ENCODE measurements at regions not wholly inside any gene's neighbourhood (a gene's known extent, or its start where the extent isn't known, plus 50 kb on each side); places are given as distances from the start of the nearest gene placed in this dataset.

DNA sequence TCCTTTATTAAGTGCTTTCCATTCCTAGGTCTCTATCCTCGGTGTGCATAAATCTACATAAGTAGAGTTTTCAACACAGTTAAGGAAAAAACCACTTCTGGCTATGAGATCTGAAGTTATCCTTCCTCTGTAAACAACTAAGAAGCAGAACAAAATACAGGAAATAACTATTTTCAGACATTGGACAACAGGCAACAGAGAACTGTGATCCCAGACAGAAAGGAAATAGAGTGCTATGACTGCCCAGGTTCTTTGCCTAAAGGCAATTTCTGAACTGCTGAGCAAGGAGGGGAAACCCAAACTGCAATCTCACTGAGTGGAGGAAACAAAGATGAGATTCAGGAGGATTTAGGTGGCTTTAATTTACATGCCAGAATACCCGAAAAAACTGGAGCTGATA lies 285.4 kb downstream of the SNX13 start:
- DNase-seq (ENCODE audit: low read depth): no peak
- H3K4me3 ChIP-seq (replicated peaks; ENCODE audit: low read depth, low read length): no peak overlapping the region
- TF ChIP-seq CTCF (IDR thresholded peaks at IDR 0.05; ENCODE audit: low read length, missing control alignments): no peak

DNA sequence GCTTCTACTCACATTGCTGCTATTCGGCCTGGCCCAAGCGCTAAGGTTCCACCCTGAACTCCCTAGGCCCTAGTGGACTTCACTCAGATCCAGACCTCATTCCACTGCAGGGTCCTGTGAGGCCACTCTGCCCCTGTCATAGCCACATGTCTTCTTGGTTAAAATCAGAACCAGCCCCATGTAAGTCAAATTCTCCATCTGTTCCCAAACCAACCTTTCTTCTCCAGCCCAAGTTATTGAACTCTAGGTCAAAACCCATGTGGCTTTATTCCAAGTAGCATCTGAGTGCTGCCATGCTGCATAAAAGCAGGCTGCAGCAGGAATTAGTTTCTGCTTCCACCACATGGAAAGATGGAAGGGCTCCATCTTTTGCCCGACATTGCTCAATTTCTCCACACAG lies 281.2 kb downstream of the SNX13 start:
- DNase-seq (ENCODE audit: low read depth): no peak
- no peak overlapping the region for H3K4me3 ChIP-seq (replicated peaks; ENCODE audit: low read depth, low read length)

DNA sequence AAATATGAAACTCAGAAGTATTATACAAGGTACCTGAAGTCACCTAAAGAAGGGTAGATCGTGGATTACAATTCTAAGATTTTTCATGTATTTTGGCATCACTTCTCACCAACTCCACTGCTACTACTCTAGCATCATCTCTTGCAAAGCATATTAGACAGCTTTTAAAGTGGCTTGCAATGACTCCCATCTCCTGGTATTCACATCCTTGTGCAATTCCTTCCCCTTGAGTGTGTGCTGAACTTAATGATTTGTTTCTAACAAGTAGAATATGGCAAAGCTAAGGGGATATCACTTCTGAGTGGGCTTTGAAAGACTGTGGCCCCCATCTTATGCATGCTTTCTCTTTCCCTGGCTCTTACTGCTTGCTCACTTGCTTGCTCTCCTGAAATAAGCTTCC lies 280.2 kb downstream of the SNX13 start:
- no peak for TF ChIP-seq CTCF (IDR thresholded peaks at IDR 0.05; ENCODE audit: low read length, missing control alignments)
- DNase-seq (ENCODE audit: low read depth): peak; percentile 74
- H3K4me3 ChIP-seq (replicated peaks; ENCODE audit: low read depth, low read length): no peak overlapping the region

More for the DNA sequence above, 281.2 kb downstream of the SNX13 start:
- TF ChIP-seq CTCF (IDR thresholded peaks at IDR 0.05; ENCODE audit: low read length, missing control alignments): no peak

DNA sequence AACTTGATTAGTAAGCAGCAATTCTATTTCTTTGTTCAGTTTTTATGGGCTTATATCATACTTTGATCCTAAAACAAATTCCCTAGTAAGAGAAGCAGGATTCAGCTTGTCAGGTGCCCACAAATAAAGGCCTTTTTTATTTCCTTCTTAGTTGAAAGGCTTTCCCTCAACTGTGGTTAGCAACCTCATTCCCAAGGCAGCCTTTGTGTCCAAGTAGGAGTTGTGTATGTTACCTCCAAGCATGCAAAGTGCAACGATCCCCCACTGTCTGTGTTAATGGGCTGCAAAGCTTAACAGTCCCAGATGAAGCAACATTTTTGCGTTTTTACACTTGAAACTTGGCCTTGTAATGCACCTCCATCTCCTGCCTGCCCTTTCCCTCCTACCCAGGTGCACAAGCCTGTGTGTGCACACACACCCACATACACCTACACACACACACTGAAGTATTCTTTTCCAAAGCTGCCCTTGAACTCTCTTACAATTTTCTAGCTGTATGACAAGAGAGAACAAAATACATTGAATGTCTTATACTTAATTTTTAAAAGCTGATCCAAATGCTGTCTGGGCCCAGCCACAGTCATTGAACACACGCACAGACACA lies 278.2 kb downstream of the SNX13 start:
- no peak for DNase-seq (ENCODE audit: low read depth)
- no peak for TF ChIP-seq CTCF (IDR thresholded peaks at IDR 0.05; ENCODE audit: low read length, missing control alignments)
- H3K4me3 ChIP-seq (replicated peaks; ENCODE audit: low read depth, low read length): no peak overlapping the region

DNA sequence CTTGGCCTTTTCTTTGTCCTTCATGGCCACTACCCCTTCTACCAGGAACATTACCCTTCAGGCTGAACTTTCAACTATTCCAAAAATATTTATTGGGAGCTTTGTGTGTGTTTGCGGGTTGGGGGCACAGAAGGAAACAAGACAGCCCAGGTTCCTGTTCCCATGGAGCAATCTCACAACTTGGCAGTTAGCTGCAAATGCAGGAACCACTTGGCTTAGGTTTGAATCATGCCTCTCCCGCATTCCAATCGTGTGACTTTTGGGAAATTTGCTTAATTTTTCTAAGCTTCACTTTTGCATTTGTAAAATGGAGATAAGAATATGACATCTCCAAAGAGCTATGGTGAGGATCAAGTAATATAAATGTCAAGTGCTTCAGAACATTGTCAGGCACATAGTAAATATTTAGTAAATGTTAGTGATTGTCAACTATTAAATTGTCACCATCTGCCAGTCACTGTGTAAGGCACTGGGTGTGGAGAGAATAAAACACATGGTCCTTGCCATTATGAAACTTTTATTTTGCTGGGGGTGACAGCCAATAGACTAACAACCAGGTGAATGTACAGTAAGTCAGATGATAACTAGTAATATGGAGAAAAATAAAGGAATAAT lies 277.1 kb downstream of the SNX13 start:
- H3K4me3 ChIP-seq (replicated peaks; ENCODE audit: low read depth, low read length): no peak overlapping the region
- DNase-seq (ENCODE audit: low read depth): peak; percentile 90
- TF ChIP-seq CTCF (IDR thresholded peaks at IDR 0.05; ENCODE audit: low read length, missing control alignments): no peak

GRCh38 chr7:17665029-17665428 lies 275.3 kb downstream of the SNX13 start:
- TF ChIP-seq CTCF (IDR thresholded peaks at IDR 0.05; ENCODE audit: low read length, missing control alignments): no peak
- no peak overlapping the region for H3K4me3 ChIP-seq (replicated peaks; ENCODE audit: low read depth, low read length)
- no peak for DNase-seq (ENCODE audit: low read depth)

- no peak for TF ChIP-seq CTCF (IDR thresholded peaks at IDR 0.05; ENCODE audit: low read length, missing control alignments)
- DNase-seq (ENCODE audit: low read depth): no peak
- H3K4me3 ChIP-seq (replicated peaks; ENCODE audit: low read depth, low read length): no peak overlapping the region
Observed at GRCh38 chr7:17668122-17668521, 272.2 kb downstream of the SNX13 start.
